ENCODE measurements at regions not wholly inside any gene's neighbourhood (a gene's known extent, or its start where the extent isn't known, plus 50 kb on each side); places are given as distances from the start of the nearest gene placed in this dataset.

DNA sequence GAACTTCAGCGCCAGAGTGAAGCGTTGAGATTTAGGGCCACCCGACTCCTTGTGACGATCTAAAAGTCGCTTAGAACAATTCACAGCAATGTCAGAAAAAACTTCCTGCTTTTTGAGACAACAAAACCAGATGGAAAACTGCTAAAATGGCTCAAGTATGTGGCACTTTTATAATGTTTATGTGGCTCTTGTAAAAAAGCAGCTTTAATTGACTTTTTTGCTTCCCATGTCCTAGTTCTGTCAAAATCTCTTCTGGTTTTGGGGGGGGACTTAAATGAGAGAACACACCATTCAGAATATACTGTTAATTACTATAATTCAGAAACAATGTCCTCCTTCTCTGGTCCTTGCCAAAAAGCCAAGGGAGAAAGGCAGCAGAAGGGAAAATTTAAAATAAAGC is 154.7 kb upstream of the LSM14A start:
- SMC1A ChIA-PET (ENCODE audit: uncharacterized antibody, unreplicated experiment), result no interaction called here
- FAIRE-seq (no peak), DNase-seq (ENCODE audit: low read depth, low spot score) (no peak), ATAC-seq (no peak)
- in situ Hi-C loops (cut with MboI), result no loop called here
- no peak for TF ChIP-seq RFX5 (IDR thresholded peaks at IDR 0.05; ENCODE audit: low read depth, low read length)
- no peak for TF ChIP-seq DPF2 (IDR thresholded peaks at IDR 0.05)
- no peak overlapping the region for H2AFZ ChIP-seq (ENCODE audit: control insufficient read depth, low read depth, low read length)
- H3K9me3 ChIP-seq (replicated peaks; ENCODE audit: control insufficient read depth, insufficient read depth, low read length), result no peaks in the 10 kb centered on the region
- H3K27me3 ChIP-seq (replicated peaks in 1 of 2; ENCODE audit: control insufficient read depth in 2 of 2, insufficient read depth in 2 of 2, low read length in 1 of 2), result no peaks in the 10 kb centered on the region
- H3K27ac ChIP-seq (ENCODE audit: control insufficient read depth, insufficient read depth), result no peak overlapping the region
- 87% methylated on average over 5 of the region's 5 CpGs for WGBS (ENCODE audit: insufficient coverage, insufficient replicate concordance, low lambda C conversion rate, missing lambda C conversion rate)
- H4K20me1 ChIP-seq (ENCODE audit: control insufficient read depth, insufficient read depth), result no peaks in the 10 kb centered on the region
- CTCF ChIA-PET, result no interaction called here
- POLR2A ChIA-PET, result no interaction called here
- no peak overlapping the region for H3K4me2 ChIP-seq (ENCODE audit: control insufficient read depth, insufficient read depth)
- intact Hi-C loops (cut with micrococcal nuclease; ENCODE audit: unreplicated experiment), result no loop called here
- no TSS peak for BruUV-seq (replicated peaks)
- no peak overlapping the region for H3K4me3 ChIP-seq
- no peaks in the 10 kb centered on the region for H3K4me1 ChIP-seq (ENCODE audit: control insufficient read depth, insufficient read depth, low read length)
- no peaks in the 10 kb centered on the region for H3K36me3 ChIP-seq (ENCODE audit: control insufficient read depth in 2 of 2, insufficient read depth in 2 of 2, low read length in 1 of 2)
- RAD21 ChIA-PET (ENCODE audit: unreplicated experiment), result no interaction called here
- no peak overlapping the region for H3K9ac ChIP-seq (ENCODE audit: control insufficient read depth, insufficient read depth, low read length)
- H3K79me2 ChIP-seq (ENCODE audit: control insufficient read depth, insufficient read depth, low read length), result no peaks in the 10 kb centered on the region

DNA sequence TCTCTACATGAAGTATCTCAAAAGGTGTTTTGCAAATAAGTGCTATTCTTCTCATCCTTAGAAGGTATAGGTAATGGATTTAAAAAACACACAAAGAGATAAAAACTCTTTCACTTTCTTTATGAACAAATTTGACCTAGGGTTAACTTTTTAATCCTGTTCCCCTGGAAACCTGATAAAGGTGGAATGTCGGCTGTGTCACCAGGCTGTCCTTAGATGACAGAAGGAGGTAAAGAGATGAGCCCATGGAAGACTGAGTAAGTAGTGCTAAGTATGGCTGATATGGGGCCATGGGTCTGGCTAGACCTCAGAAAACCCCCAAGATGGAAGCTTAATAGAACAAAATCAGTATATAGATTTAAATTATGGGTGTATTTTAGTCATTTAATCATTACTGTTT is 153.8 kb upstream of the LSM14A start:
- H3K4me1 ChIP-seq (ENCODE audit: control insufficient read depth, insufficient read depth, low read length), result no peaks in the 10 kb centered on the region
- no peaks in the 10 kb centered on the region for H4K20me1 ChIP-seq (ENCODE audit: control insufficient read depth, insufficient read depth)
- H3K9ac ChIP-seq (ENCODE audit: control insufficient read depth, insufficient read depth, low read length), result no peak overlapping the region
- H3K27me3 ChIP-seq (replicated peaks in 1 of 2; ENCODE audit: control insufficient read depth in 2 of 2, insufficient read depth in 2 of 2, low read length in 1 of 2), result no peaks in the 10 kb centered on the region
- H3K27ac ChIP-seq (ENCODE audit: control insufficient read depth, insufficient read depth), result no peak overlapping the region
- intact Hi-C loops (cut with micrococcal nuclease; ENCODE audit: unreplicated experiment) (no loop called here), in situ Hi-C loops (cut with MboI) (no loop called here)
- no peaks in the 10 kb centered on the region for H3K36me3 ChIP-seq (ENCODE audit: control insufficient read depth in 2 of 2, insufficient read depth in 2 of 2, low read length in 1 of 2)
- ChIA-PET POLR2A (no interaction called here), CTCF (no interaction called here), SMC1A (ENCODE audit: uncharacterized antibody, unreplicated experiment) (no interaction called here), RAD21 (ENCODE audit: unreplicated experiment) (no interaction called here)
- FAIRE-seq, result no peak
- ATAC-seq, result no peak
- no peaks in the 10 kb centered on the region for H3K79me2 ChIP-seq (ENCODE audit: control insufficient read depth, insufficient read depth, low read length)
- 4% methylated on average over 1 of the region's 1 CpG for WGBS (ENCODE audit: insufficient coverage, insufficient replicate concordance, low lambda C conversion rate, missing lambda C conversion rate)
- no TSS peak for BruUV-seq (replicated peaks)
- no peak for DNase-seq (ENCODE audit: low read depth, low spot score)
- H2AFZ ChIP-seq (ENCODE audit: control insufficient read depth, low read depth, low read length), result no peak overlapping the region
- H3K9me3 ChIP-seq (replicated peaks; ENCODE audit: control insufficient read depth, insufficient read depth, low read length), result no peaks in the 10 kb centered on the region
- H3K4me2 ChIP-seq (ENCODE audit: control insufficient read depth, insufficient read depth), result no peak overlapping the region
- H3K4me3 ChIP-seq, result no peak overlapping the region
- TF ChIP-seq, protein P1, sequence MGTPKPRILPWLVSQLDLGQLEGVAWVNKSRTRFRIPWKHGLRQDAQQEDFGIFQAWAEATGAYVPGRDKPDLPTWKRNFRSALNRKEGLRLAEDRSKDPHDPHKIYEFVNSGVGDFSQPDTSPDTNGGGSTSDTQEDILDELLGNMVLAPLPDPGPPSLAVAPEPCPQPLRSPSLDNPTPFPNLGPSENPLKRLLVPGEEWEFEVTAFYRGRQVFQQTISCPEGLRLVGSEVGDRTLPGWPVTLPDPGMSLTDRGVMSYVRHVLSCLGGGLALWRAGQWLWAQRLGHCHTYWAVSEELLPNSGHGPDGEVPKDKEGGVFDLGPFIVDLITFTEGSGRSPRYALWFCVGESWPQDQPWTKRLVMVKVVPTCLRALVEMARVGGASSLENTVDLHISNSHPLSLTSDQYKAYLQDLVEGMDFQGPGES (IDR thresholded peaks at IDR 0.05), result no peak
- TF ChIP-seq ZSCAN29 (IDR thresholded peaks at IDR 0.05) (no peak), SMAD1 (IDR thresholded peaks at IDR 0.05; ENCODE audit: low read depth, partially characterized antibody) (no peak), NFYA (IDR thresholded peaks at IDR 0.05; ENCODE audit: borderline replicate concordance, low read depth, low read length) (no peak), EP300 (IDR thresholded peaks at IDR 0.05; ENCODE audit: borderline replicate concordance in 1 of 2, control insufficient read depth in 1 of 2, low read depth in 2 of 2, low read length in 2 of 2) (no peak)

All from GM12878 (cell line).